Neural progenitor cell (in vitro differentiated cells): ENCODE measurements at regions not wholly inside any gene's neighbourhood (a gene's known extent, or its start where the extent isn't known, plus 50 kb on each side); places are given as distances from the start of the nearest gene placed in this dataset.
A peak's percentile ranks its signal among the peaks of the same experiment; 100 is the strongest.

ENCODE experiments used
- DNase-seq: peaks from one replicate; pipeline ENCODE4 v3.0.0-alpha.2; 2016; ENCODE audit warnings: low spot score
- H2AFZ ChIP-seq: fragments of 200-600 bp; sonication (generic); replicated peaks from 2 replicates; pipeline ENCODE4 v1.6.1; 2016; ENCODE audit warnings: antibody characterized with exemption
- H3F3A ChIP-seq: fragments of 200-600 bp; sonication (generic); 2 replicates; pipeline ENCODE4 v1.6.1; 2016; ENCODE audit warnings: antibody characterized with exemption, low read depth
- H3K27ac ChIP-seq: fragments of 200-600 bp; sonication (generic); 2 replicates; pipeline ENCODE4 v1.5.1; 2016; ENCODE audit warnings: mild to moderate bottlenecking
- H3K27me3 ChIP-seq: fragments of 200-600 bp; sonication (generic); 2 replicates; pipeline ENCODE4 v1.6.1; 2016; ENCODE audit warnings: mild to moderate bottlenecking, moderate library complexity
- H3K36me3 ChIP-seq: fragments of 200-600 bp; sonication (generic); 2 replicates; pipeline ENCODE4 v1.5.1; 2016
- H3K4me1 ChIP-seq: fragments of 200-600 bp; sonication (generic); 2 replicates; pipeline ENCODE4 v1.6.1; 2016; ENCODE audit warnings: mixed run types
- H3K4me2 ChIP-seq: fragments of 200-600 bp; sonication (generic); 2 replicates; pipeline ENCODE4 v1.6.1; 2016
- H3K4me3 ChIP-seq: fragments of 200-600 bp; sonication (generic); 2 replicates; pipeline ENCODE4 v1.5.1; 2016
- H3K79me2 ChIP-seq: fragments of 200-600 bp; sonication (generic); 2 replicates; pipeline ENCODE4 v1.6.1; 2016; ENCODE audit warnings: low read depth
- H3K9ac ChIP-seq: fragments of 200-600 bp; sonication (generic); 2 replicates; pipeline ENCODE4 v1.6.1; 2016
- H3K9me3 ChIP-seq: fragments of 200-600 bp; sonication (generic); 2 replicates; pipeline ENCODE4 v1.5.1; 2016; ENCODE audit warnings: low read depth
- H4K20me1 ChIP-seq: fragments of 200-600 bp; sonication (generic); 2 replicates; pipeline ENCODE4 v1.6.1; 2016; ENCODE audit warnings: low read depth
- H3K27ac Mint-ChIP-seq: 3 replicates; pipeline ENCODE4 v1.8.0; 2021; ENCODE audit warnings: mixed read lengths
- H3K27me3 Mint-ChIP-seq: 2 replicates; pipeline ENCODE4 v1.8.0; 2022; ENCODE audit warnings: low read depth, mild to moderate bottlenecking, inconsistent platforms, moderate library complexity, mixed read lengths; ENCODE audit not compliant: insufficient read depth
- H3K36me3 Mint-ChIP-seq: 3 replicates; pipeline ENCODE4 v1.8.0; 2021; ENCODE audit warnings: mixed read lengths
- H3K4me1 Mint-ChIP-seq: 3 replicates; pipeline ENCODE4 v1.8.0; 2021; ENCODE audit warnings: mixed read lengths
- H3K4me3 Mint-ChIP-seq: 3 replicates; pipeline ENCODE4 v1.8.0; 2021; ENCODE audit warnings: mild to moderate bottlenecking, moderate library complexity, mixed read lengths
- H3K9me3 Mint-ChIP-seq: 3 replicates; pipeline ENCODE4 v1.8.0; 2020; ENCODE audit warnings: mixed read lengths
- CTCF ChIP-seq: fragments of 200-600 bp; sonication (generic); IDR thresholded peaks from 2 replicates; pipeline ENCODE4 v1.5.1; 2017; ENCODE audit warnings: antibody characterized with exemption, mild to moderate bottlenecking
- EZH2 ChIP-seq: fragments of 200-600 bp; sonication (generic); IDR thresholded peaks from 2 replicates; pipeline ENCODE4 v1.6.1; 2017; ENCODE audit warnings: antibody characterized with exemption, mild to moderate bottlenecking, moderate library complexity
- EZH2phosphoT487 ChIP-seq: fragments of 200-600 bp; sonication (generic); IDR thresholded peaks from 2 replicates; pipeline ENCODE4 v1.6.1; 2017; ENCODE audit warnings: antibody characterized with exemption

- H3K27ac Mint-ChIP-seq: no peak overlapping the region
- Histone ChIP-seq H3K27me3 (no peaks in the 10 kb centered on the region), H3K27ac (peak overlapping the region; percentile 70), H3K79me2 (no peaks in the 10 kb centered on the region), H3K9me3 (no peaks in the 10 kb centered on the region), H2AFZ (no peak overlapping the region), H3K9ac (no peak overlapping the region), H3K4me2 (peak overlapping the region; percentile 66), H3K36me3 (no peaks in the 10 kb centered on the region), H3K4me3 (no peak overlapping the region), H4K20me1 (no peaks in the 10 kb centered on the region), H3K4me1 (peaks cover 31% of the 10 kb centered on the region), H3F3A (peaks cover 13% of the 10 kb centered on the region)
- peaks cover 17% of the 10 kb centered on the region for H3K4me1 Mint-ChIP-seq
- DNase-seq: peak; percentile 56
- no peak for TF ChIP-seq CTCF
- no peak for TF ChIP-seq EZH2
- no peak for TF ChIP-seq EZH2phosphoT487
- no peaks in the 10 kb centered on the region for H3K36me3 Mint-ChIP-seq
- H3K4me3 Mint-ChIP-seq: no peak overlapping the region
- no peaks in the 10 kb centered on the region for H3K9me3 Mint-ChIP-seq
- H3K27me3 Mint-ChIP-seq: peaks cover 2% of the 10 kb centered on the region
These were observed 172.0 kb upstream of the SPOPL start for GRCh38 chr2:138329591-138329990.

- no peaks in the 10 kb centered on the region for H4K20me1 ChIP-seq
- Mint-ChIP-seq H3K4me3 (no peak overlapping the region), H3K27ac (no peak overlapping the region), H3K9me3 (no peaks in the 10 kb centered on the region), H3K4me1 (peaks cover 15% of the 10 kb centered on the region), H3K27me3 (no peaks in the 10 kb centered on the region), H3K36me3 (no peaks in the 10 kb centered on the region)
- no peak overlapping the region for H3K4me3 ChIP-seq
- no peak overlapping the region for H3K9ac ChIP-seq
- no peaks in the 10 kb centered on the region for H3K36me3 ChIP-seq
- no peaks in the 10 kb centered on the region for H3K9me3 ChIP-seq
- no peak overlapping the region for H3K4me2 ChIP-seq
- H3K27ac ChIP-seq: no peak overlapping the region
- no peak for DNase-seq
- H2AFZ ChIP-seq: no peak overlapping the region
- H3K27me3 ChIP-seq: no peaks in the 10 kb centered on the region
- TF ChIP-seq CTCF: no peak
- TF ChIP-seq EZH2: no peak
- no peak for TF ChIP-seq EZH2phosphoT487
- H3K4me1 ChIP-seq: peaks cover 37% of the 10 kb centered on the region
- no peaks in the 10 kb centered on the region for H3K79me2 ChIP-seq
- peaks cover 13% of the 10 kb centered on the region for H3F3A ChIP-seq
These were observed 168.4 kb upstream of the SPOPL start for GRCh38 chr2:138333121-138333520.

GRCh38 chr2:138333677-138334076 lies 167.9 kb upstream of the SPOPL start:
- H3K4me3 ChIP-seq: no peak overlapping the region
- TF ChIP-seq EZH2 (no peak), CTCF (no peak), EZH2phosphoT487 (no peak)
- no peak overlapping the region for H3K27ac ChIP-seq
- H3K9ac ChIP-seq: no peak overlapping the region
- H3K27ac Mint-ChIP-seq: no peak overlapping the region
- H3K4me2 ChIP-seq: no peak overlapping the region
- no peaks in the 10 kb centered on the region for H3K9me3 Mint-ChIP-seq
- H3K36me3 ChIP-seq: no peaks in the 10 kb centered on the region
- H3K27me3 ChIP-seq: no peaks in the 10 kb centered on the region
- H3K79me2 ChIP-seq: no peaks in the 10 kb centered on the region
- H3K4me1 Mint-ChIP-seq: peaks cover 13% of the 10 kb centered on the region
- no peaks in the 10 kb centered on the region for H4K20me1 ChIP-seq
- no peaks in the 10 kb centered on the region for H3K9me3 ChIP-seq
- no peak overlapping the region for H2AFZ ChIP-seq
- no peak overlapping the region for H3K4me3 Mint-ChIP-seq
- H3F3A ChIP-seq: peaks cover 13% of the 10 kb centered on the region
- no peaks in the 10 kb centered on the region for H3K36me3 Mint-ChIP-seq
- DNase-seq: no peak
- no peaks in the 10 kb centered on the region for H3K27me3 Mint-ChIP-seq
- H3K4me1 ChIP-seq: peaks cover 37% of the 10 kb centered on the region

- Histone ChIP-seq H3K4me2 (no peak overlapping the region), H3K4me3 (no peak overlapping the region), H3F3A (peaks cover 8% of the 10 kb centered on the region), H3K27ac (no peak overlapping the region), H4K20me1 (no peaks in the 10 kb centered on the region), H3K9ac (no peak overlapping the region), H3K36me3 (no peaks in the 10 kb centered on the region), H3K27me3 (no peaks in the 10 kb centered on the region), H2AFZ (no peak overlapping the region), H3K79me2 (no peaks in the 10 kb centered on the region), H3K4me1 (peaks cover 31% of the 10 kb centered on the region), H3K9me3 (no peaks in the 10 kb centered on the region)
- Mint-ChIP-seq H3K36me3 (no peaks in the 10 kb centered on the region), H3K4me1 (peaks cover 6% of the 10 kb centered on the region), H3K27me3 (no peaks in the 10 kb centered on the region), H3K27ac (peak overlapping the region; percentile 72), H3K9me3 (no peaks in the 10 kb centered on the region), H3K4me3 (no peak overlapping the region)
- no peak for TF ChIP-seq CTCF
- TF ChIP-seq EZH2phosphoT487: no peak
- no peak for TF ChIP-seq EZH2
- DNase-seq: no peak
These were observed 167.2 kb upstream of the SPOPL start for GRCh38 chr2:138334323-138334722.
